ENCODE measurements at regions not wholly inside any gene's neighbourhood (a gene's known extent, or its start where the extent isn't known, plus 50 kb on each side); places are given as distances from the start of the nearest gene placed in this dataset.
"Not testable (repeated sequence)": the region's sequence is repeated elsewhere in the genome, so short reads cannot be mapped to it uniquely, and the experiment has no call there.

GRCh38 chr9:73219985-73220626 lies 68.4 kb downstream of the ANXA1 start:
- DNase-seq, result no peak

GRCh38 chr9:73223594-73223993 lies 71.9 kb downstream of the ANXA1 start:
- DNase-seq, result no peak

GRCh38 chr9:73229543-73229942 lies 77.9 kb downstream of the ANXA1 start:
- no peak for DNase-seq

GRCh38 chr9:73230251-73230650 lies 78.6 kb downstream of the ANXA1 start:
- no peak for DNase-seq

- no peak for DNase-seq
Observed at GRCh38 chr9:73231203-73231602, 79.5 kb downstream of the ANXA1 start.

- no peak for DNase-seq
Observed at GRCh38 chr9:73233359-73234007, 81.8 kb downstream of the ANXA1 start.

GRCh38 chr9:73234008-73234360 lies 82.3 kb downstream of the ANXA1 start:
- DNase-seq, result no peak

GRCh38 chr9:73237140-73237539 lies 85.5 kb downstream of the ANXA1 start:
- DNase-seq, result no peak

GRCh38 chr9:73239570-73240265 lies 88.1 kb downstream of the ANXA1 start:
- peak; percentile 86 for DNase-seq

GRCh38 chr9:73243078-73243477 lies 91.4 kb downstream of the ANXA1 start:
- no peak for DNase-seq

- no peak for DNase-seq
Observed at GRCh38 chr9:73259086-73259696, 107.5 kb downstream of the ANXA1 start.

GRCh38 chr9:73260506-73260905 lies 108.8 kb downstream of the ANXA1 start:
- DNase-seq, result no peak

GRCh38 chr9:73264631-73265030 lies 113.0 kb downstream of the ANXA1 start:
- DNase-seq, result no peak

GRCh38 chr9:73265876-73266275 lies 114.2 kb downstream of the ANXA1 start:
- no peak for DNase-seq

GRCh38 chr9:73269430-73270101 lies 117.9 kb downstream of the ANXA1 start:
- peak; percentile 13 for DNase-seq

- no peak for DNase-seq
Observed at GRCh38 chr9:73270967-73271721, 119.5 kb downstream of the ANXA1 start.

- peak; percentile 84 for DNase-seq
Observed at GRCh38 chr9:73280113-73280512, 128.4 kb downstream of the ANXA1 start.

- no peak for DNase-seq
Observed at GRCh38 chr9:73284377-73284776, 132.7 kb downstream of the ANXA1 start.

GRCh38 chr9:73294336-73294735 lies 142.7 kb downstream of the ANXA1 start:
- DNase-seq, result no peak

- no peak for DNase-seq
Observed at GRCh38 chr9:73325983-73326382, 174.3 kb downstream of the ANXA1 start.

GRCh38 chr9:73327149-73327548 lies 175.5 kb downstream of the ANXA1 start:
- DNase-seq, result no peak

GRCh38 chr9:73337182-73337581 lies 185.5 kb downstream of the ANXA1 start:
- not testable (repeated sequence) for DNase-seq

GRCh38 chr9:73344060-73344459 lies 192.4 kb downstream of the ANXA1 start:
- peak; percentile 32 for DNase-seq
